ENCODE measurements at regions not wholly inside any gene's neighbourhood (a gene's known extent, or its start where the extent isn't known, plus 50 kb on each side); places are given as distances from the start of the nearest gene placed in this dataset.

DNA sequence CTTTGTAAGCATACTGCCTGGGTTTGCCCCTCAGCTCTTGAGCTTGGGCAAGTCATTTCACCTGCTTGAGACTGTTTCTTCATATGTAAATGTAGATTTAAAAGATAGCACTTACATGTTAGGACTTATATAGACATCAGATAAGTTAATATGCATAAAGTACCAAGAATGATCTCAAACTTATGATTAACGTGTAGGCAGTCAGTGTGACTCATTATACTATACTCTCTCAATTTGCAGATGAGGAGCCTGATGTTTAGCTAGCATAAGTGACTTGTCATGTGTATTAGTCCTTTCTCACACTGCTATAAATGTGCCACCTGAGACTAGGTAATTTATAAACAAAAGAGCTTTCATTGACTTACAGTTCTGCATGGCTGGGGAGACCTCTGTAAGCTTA, 690.5 kb downstream of the KCNJ2 start:
- Histone ChIP-seq H3K4me3 (no peak overlapping the region), H3K9me3 (peaks cover 0 to 11% (median 4%) of the 10 kb centered on the region in 4 donors), H3K36me3 (no peaks in the 10 kb centered on the region), H3K4me1 (peaks cover 0 to 4% (median 0%) of the 10 kb centered on the region in 4 donors), H3K27me3 (no peaks in the 10 kb centered on the region), H3K27ac (no peak overlapping the region)
- no peak for DNase-seq
- no peak for TF ChIP-seq POLR2AphosphoS5 (IDR thresholded peaks at IDR 0.05)
- TF ChIP-seq, protein P1, sequence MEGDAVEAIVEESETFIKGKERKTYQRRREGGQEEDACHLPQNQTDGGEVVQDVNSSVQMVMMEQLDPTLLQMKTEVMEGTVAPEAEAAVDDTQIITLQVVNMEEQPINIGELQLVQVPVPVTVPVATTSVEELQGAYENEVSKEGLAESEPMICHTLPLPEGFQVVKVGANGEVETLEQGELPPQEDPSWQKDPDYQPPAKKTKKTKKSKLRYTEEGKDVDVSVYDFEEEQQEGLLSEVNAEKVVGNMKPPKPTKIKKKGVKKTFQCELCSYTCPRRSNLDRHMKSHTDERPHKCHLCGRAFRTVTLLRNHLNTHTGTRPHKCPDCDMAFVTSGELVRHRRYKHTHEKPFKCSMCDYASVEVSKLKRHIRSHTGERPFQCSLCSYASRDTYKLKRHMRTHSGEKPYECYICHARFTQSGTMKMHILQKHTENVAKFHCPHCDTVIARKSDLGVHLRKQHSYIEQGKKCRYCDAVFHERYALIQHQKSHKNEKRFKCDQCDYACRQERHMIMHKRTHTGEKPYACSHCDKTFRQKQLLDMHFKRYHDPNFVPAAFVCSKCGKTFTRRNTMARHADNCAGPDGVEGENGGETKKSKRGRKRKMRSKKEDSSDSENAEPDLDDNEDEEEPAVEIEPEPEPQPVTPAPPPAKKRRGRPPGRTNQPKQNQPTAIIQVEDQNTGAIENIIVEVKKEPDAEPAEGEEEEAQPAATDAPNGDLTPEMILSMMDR (IDR thresholded peaks at IDR 0.05) = no peak
- intact Hi-C loops (cut with DNase I; ENCODE audit: low total_unique reads) = no loop called here
- 63 to 85% (median 79%) methylated on average over 1 of the region's 1 CpG for WGBS, 5 donors

DNA sequence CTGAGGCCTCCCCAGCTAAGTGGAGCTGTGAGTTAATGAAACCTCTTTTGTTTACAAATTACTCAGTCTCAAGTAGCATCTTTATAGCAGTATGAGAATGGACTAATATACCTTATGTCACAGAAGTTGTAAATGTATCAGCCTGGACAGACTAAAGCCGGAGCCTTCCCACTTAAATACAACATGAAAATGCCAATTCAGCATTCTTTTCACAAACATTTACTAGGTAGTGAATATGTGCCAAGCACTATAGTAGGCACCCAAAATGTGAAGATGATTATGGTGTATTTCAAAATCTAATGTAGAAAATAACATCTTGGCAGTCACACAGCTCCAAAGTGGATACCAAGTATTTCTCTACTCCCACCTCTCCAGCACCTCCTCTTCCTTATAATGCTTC, 693.0 kb downstream of the KCNJ2 start:
- no peak overlapping the region for H3K27ac ChIP-seq
- TF ChIP-seq POLR2AphosphoS5 (IDR thresholded peaks at IDR 0.05) (no peak), EP300 (IDR thresholded peaks at IDR 0.05) (no peak), POLR2A (IDR thresholded peaks at IDR 0.05) (no peak)
- TF ChIP-seq, protein P1 (IDR thresholded peaks at IDR 0.05) = no peak
- 87 to 92% (median 88%) methylated on average over 1 of the region's 1 CpG for WGBS, 5 donors

DNA sequence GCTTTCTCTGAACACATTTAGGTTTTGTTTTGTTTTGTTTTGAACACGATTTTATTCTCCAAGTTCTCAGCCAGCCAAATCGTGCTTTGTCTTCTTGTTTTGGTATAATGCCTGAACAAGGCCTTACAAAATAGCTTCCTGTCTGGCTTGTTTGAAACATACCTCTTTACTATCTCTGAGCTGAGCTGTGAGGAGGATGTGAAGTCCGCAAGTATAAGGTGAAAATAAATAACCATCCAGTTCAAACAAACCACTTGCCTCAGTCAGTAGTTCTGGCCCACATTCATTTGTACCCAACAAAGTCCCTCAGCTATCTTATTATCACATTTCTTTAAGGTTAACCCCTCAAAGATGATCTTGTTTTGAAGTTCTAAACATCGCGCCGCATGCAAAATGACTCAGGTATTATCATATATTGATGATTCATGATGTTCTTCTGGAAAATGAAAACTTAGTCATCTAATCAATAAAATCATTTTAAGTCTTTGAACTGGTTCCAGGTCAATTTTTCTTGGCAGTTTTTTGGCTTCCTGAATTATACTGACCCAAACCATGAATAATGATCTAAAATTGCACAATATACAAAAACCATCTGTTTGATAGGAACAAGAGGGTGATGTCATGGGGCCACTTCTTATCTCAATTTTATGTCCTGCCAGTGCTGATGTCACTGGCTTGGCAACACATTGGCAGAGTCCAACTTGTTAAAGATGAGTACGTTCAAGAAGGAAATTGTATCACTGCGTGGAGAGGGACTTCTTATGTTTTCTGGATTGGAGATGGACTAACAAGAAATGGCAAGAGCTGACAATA, 694.3 kb downstream of the KCNJ2 start:
- intact Hi-C loops (cut with DNase I; ENCODE audit: low total_unique reads) = no loop called here
- no peaks in the 10 kb centered on the region for H3K4me1 ChIP-seq
- peaks cover 0 to 11% (median 4%) of the 10 kb centered on the region in 4 donors for H3K9me3 ChIP-seq
- no peak overlapping the region for H3K4me3 ChIP-seq
- WGBS, 5 donors = 69 to 89% (median 82%) methylated on average over 8 of the region's 8 CpGs
- no peaks in the 10 kb centered on the region for H3K36me3 ChIP-seq
- no peak for TF ChIP-seq EP300 (IDR thresholded peaks at IDR 0.05)
- TF ChIP-seq POLR2A (IDR thresholded peaks at IDR 0.05) = no peak
- TF ChIP-seq, protein P1 (IDR thresholded peaks at IDR 0.05) = no peak
- no peak for TF ChIP-seq POLR2AphosphoS5 (IDR thresholded peaks at IDR 0.05)
- no peak for DNase-seq
- H3K27me3 ChIP-seq = no peaks in the 10 kb centered on the region
- no peak overlapping the region for H3K27ac ChIP-seq

More for the DNA sequence above, 693.0 kb downstream of the KCNJ2 start:
- intact Hi-C loops (cut with DNase I; ENCODE audit: low total_unique reads) = no loop called here
- no peak for DNase-seq
- H3K9me3 ChIP-seq = peaks cover 0 to 11% (median 4%) of the 10 kb centered on the region in 4 donors
- H3K4me3 ChIP-seq = no peak overlapping the region
- H3K36me3 ChIP-seq = no peaks in the 10 kb centered on the region
- no peaks in the 10 kb centered on the region for H3K27me3 ChIP-seq
- no peaks in the 10 kb centered on the region for H3K4me1 ChIP-seq

DNA sequence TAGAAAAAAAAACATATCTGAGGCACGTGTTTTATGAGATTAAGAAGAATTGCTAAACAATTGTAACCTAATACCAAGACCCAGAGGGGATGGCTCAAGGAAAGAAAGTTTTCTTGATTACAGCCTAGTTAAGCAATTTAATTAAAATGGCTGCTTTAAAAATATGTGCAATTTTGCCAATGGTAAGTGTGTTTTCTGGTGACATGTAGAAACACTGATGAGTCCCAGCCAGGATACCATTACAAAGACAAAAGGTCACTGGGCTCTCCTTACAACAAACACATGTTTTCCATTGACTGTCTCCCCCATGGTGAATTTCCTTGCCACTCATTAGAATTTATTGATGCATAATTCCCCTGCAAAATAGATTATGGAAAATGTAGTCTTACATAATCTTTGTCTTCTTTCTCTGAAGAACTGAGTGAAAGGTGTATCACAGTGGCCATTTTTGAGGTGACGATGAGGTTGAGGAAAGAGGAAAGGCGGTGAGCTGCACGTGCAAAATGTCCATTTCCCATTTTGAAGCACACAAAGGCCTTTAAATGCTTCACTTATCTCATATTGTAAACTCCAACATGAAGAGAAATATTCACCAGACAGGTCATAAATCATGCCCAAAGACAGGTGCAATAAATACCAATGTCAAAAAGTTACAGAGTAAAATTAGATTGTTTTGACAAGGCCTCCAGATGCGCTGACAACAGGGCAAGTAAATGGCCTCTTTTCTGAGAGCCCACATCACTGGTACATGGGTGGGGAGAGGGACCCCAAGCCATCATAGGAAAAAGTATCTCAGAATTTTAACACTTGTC, 696.9 kb downstream of the KCNJ2 start:
- no peak for DNase-seq
- WGBS, 5 donors = 68 to 82% (median 78%) methylated on average over 5 of the region's 5 CpGs

More for the DNA sequence above, 696.9 kb downstream of the KCNJ2 start:
- Histone ChIP-seq H3K27me3 (no peaks in the 10 kb centered on the region), H3K4me1 (no peaks in the 10 kb centered on the region), H3K9me3 (peaks cover 0 to 5% (median 2%) of the 10 kb centered on the region in 4 donors), H3K4me3 (no peak overlapping the region), H3K27ac (no peak overlapping the region), H3K36me3 (no peaks in the 10 kb centered on the region)
- intact Hi-C loops (cut with DNase I; ENCODE audit: low total_unique reads) = no loop called here
- TF ChIP-seq, protein P1 (IDR thresholded peaks at IDR 0.05) = no peak
- TF ChIP-seq EP300 (IDR thresholded peaks at IDR 0.05) = no peak

Data from stomach (tissue), 8 donors.